Retinal pigment epithelial cell (primary cell): ENCODE measurements at regions not wholly inside any gene's neighbourhood (a gene's known extent, or its start where the extent isn't known, plus 50 kb on each side); places are given as distances from the start of the nearest gene placed in this dataset.

Experiments used
- DNase-seq: peaks from one replicate; pipeline ENCODE4 v3.0.0-alpha.2; 2010; ENCODE audit warnings: low read depth
- H3K4me3 ChIP-seq: 2 replicates; pipeline ENCODE4 v1.5.1; 2011; ENCODE audit warnings: mild to moderate bottlenecking, low read length, control low read depth, moderate library complexity
- TF ChIP-seq, protein P1 (sequence below): conservative IDR thresholded peaks from 2 replicates; pipeline ENCODE4 v1.5.1; 2011; ENCODE audit warnings: low read depth, low read length, control low read depth, inconsistent platforms

DNA sequence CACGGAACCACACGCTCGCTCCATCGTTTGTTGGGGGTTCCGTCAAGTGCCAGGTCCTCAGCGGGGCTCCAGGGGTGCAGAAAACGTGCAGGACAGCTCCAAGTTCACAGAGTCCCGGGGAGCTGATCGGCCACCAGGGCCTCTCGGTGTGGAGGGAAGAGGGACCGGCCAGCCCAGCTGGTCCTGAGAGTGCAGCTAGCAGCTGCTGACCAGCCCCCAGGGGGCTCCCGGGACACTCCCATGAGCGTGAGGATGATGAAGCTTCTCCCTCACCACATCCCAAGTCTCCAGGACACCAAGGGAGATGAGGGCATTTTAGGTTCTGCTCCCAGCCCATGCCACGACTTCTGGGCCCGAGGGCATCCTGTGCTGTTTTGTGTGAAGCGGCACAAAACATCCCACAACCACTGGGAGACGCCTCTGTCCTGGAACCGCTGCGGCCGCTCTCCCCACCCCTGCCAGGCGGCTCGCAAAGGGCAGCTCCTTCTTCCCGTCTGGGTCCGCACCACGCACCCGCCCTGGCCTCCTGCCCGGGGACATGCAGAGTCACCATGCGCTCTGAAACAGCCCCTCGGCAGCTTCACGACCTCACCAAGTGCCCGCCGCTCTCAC, 67.5 kb upstream of the IRX4 start:
- no peak overlapping the region for H3K4me3 ChIP-seq
- TF ChIP-seq, protein P1, sequence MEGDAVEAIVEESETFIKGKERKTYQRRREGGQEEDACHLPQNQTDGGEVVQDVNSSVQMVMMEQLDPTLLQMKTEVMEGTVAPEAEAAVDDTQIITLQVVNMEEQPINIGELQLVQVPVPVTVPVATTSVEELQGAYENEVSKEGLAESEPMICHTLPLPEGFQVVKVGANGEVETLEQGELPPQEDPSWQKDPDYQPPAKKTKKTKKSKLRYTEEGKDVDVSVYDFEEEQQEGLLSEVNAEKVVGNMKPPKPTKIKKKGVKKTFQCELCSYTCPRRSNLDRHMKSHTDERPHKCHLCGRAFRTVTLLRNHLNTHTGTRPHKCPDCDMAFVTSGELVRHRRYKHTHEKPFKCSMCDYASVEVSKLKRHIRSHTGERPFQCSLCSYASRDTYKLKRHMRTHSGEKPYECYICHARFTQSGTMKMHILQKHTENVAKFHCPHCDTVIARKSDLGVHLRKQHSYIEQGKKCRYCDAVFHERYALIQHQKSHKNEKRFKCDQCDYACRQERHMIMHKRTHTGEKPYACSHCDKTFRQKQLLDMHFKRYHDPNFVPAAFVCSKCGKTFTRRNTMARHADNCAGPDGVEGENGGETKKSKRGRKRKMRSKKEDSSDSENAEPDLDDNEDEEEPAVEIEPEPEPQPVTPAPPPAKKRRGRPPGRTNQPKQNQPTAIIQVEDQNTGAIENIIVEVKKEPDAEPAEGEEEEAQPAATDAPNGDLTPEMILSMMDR: no peak
- DNase-seq: no peak

DNA sequence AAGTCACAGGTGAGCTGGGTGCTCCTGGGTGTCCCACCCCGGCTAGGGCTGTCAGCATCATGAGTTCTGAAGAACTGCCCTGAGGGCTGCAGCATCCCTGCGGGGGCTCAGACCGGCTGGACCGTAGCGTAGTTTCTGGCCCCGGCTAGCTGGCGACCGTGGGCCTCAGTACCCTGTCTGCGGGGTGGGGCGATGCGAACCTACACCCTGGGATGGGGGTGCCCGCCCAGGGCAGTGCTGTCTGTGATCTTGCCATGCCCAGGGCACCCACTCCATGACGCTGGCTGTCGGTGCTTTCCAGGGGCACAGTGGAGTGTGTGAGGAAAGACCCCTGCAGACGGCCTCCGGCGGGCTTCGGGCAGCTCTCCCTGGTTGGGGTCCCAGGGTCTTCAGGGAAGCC, 66.5 kb upstream of the IRX4 start:
- no peak overlapping the region for H3K4me3 ChIP-seq
- TF ChIP-seq, protein P1: no peak

DNA sequence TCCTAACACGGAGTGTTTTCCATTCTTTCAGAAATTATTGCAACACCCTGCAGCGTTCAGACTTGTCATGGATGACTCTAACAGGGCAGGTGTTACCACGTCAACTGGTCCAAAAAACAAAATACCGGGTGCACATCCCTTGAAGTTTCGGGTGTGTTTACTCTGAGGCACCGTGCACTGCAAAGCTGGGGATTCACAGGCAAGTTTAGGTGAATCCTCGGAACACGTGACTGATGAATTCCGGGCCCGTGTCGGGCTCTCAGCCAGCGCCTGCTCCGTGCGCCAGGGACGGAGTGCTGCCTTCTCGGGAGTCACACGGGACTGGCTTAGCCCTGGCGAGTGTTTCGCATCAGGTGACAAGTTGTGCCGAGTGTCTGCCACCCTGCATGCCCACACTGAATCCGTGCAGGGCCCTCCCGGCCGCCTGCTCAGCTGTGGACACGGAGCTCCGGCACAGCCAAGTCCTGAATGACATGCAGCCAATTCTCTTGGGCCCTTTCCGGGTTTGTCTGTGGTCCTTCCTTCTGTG, 66.0 kb upstream of the IRX4 start:
- no peak for DNase-seq
- TF ChIP-seq, protein P1: no peak
- H3K4me3 ChIP-seq: no peak overlapping the region

More for the DNA sequence above, 66.5 kb upstream of the IRX4 start:
- no peak for DNase-seq

DNA sequence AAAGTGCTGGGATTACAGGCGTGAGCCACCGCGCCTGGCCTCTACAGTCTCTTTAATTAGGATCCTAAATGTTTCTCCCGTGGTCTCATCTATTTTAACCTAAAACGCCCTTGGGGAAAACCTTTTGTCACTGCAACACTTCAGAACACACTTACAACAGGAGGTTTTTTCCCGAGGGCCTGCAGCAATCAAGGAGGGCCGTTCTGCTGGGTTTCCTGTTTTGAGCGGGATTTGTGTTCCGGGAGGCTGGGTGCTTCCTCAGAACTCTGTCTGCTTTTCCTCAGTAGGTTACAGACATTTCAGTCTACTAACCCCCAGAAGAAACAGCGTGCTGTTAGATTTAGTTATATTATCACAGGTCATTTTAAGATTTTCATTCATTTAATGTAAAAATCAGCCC, 65.4 kb upstream of the IRX4 start:
- H3K4me3 ChIP-seq: no peak overlapping the region

DNA sequence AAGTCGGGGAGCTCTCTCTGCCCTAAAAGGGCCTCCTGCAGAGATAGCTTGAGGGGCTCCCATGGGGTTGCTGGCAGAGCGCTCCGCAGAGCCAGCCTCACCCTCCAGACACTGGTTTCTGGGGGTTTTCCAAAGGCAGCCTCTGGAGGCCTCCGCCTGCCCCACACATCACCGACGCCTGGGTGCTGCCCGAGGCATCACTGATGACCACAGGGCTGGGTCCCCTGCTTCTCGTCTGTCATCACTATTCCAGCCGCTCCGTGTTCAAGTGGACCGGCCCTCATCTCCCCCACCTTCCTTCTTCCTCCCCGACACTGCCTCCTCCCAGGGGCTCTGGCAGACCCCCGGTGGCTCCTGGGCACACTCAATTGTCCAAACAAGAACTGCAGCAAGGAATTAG, 64.1 kb upstream of the IRX4 start:
- TF ChIP-seq, protein P1: no peak
- DNase-seq: no peak
- no peak overlapping the region for H3K4me3 ChIP-seq

More for the DNA sequence above, 65.4 kb upstream of the IRX4 start:
- DNase-seq: no peak
- TF ChIP-seq, protein P1: no peak

DNA sequence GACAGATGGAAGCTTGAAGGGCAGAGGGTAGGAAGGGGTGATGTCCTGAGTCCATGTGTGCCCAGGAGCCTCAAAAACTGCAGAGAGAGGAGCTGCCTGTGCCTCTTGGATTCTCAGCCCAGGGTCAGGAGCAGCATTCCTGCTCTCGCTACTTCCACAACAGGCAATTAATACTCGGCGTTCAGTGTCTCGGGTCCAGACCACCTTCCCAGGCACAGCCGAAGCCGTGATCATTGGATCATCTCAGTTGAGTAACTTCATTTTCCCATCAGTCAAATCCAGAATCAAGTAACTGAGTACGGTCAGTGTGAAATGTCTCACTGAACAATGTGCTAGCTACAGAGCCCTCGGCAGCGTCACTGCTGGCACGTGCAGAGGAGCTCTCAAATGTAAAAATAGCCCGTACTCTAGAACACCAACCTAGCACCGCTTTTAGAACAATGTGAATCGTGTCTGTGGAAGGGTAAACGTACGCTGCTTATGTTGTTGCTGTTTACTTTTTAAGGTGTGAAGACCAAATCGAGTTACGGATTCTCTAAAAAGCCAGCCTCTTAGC, 63.5 kb upstream of the IRX4 start:
- no peak overlapping the region for H3K4me3 ChIP-seq
- no peak for DNase-seq
- TF ChIP-seq, protein P1: no peak

DNA sequence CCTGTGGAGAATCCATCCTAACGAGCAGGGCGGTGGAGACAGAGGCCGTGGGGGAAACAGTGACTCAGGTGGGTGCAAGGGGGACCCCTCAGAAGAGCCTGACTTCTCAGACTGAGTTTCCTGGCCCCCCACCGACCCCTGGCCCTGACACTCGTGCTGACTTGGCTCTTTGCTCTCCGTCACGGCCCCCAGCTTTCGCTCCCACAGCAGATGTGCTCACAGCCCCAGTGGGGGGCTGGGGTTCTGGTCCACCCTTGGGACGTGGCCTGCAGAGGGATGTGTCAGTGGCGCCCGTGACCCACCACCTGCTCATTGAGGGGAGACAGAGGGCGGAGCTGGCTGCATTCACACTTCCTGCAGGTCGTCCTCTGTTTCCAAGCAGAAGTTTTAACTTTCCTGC, 62.9 kb upstream of the IRX4 start:
- no peak for DNase-seq
- H3K4me3 ChIP-seq: no peak overlapping the region
- TF ChIP-seq, protein P1: no peak
